DND-41 (cell line): ENCODE measurements at regions not wholly inside any gene's neighbourhood (a gene's known extent, or its start where the extent isn't known, plus 50 kb on each side); places are given as distances from the start of the nearest gene placed in this dataset.

Experiments
- EZH2 ChIP-seq: IDR thresholded peaks from 3 replicates; pipeline ENCODE4 v1.6.1; 2012; ENCODE audit warnings: borderline replicate concordance, low read depth, mild to moderate bottlenecking, moderate library complexity, low read length, inconsistent platforms; ENCODE audit not compliant: severe bottlenecking
- TF ChIP-seq, protein P1 (sequence below): IDR thresholded peaks from 2 replicates; pipeline ENCODE4 v1.5.1; 2012; ENCODE audit warnings: borderline replicate concordance, low read length, moderate library complexity, mild to moderate bottlenecking; ENCODE audit not compliant: poor library complexity, severe bottlenecking; ENCODE audit errors: extremely low read depth

DNA sequence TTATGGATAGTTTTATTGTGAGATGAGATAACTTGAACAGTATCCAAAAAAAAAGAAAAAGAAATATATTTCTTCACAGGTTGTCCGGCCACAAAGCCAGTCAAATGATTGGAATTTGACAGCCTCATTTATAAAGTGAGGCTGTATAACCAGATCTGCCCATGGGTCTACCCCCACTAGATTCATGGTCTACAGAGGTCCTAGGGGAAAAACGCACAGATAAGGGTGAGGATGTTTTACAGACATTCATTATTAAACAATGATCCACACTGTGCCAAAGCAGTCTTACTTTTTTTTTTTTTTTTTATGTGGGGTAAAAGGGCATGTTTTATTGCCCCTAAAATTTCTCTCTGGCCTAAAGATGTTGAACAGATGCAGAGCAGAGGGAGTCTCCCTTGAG, 1503.0 kb upstream of the CDH8 start:
- TF ChIP-seq, protein P1, sequence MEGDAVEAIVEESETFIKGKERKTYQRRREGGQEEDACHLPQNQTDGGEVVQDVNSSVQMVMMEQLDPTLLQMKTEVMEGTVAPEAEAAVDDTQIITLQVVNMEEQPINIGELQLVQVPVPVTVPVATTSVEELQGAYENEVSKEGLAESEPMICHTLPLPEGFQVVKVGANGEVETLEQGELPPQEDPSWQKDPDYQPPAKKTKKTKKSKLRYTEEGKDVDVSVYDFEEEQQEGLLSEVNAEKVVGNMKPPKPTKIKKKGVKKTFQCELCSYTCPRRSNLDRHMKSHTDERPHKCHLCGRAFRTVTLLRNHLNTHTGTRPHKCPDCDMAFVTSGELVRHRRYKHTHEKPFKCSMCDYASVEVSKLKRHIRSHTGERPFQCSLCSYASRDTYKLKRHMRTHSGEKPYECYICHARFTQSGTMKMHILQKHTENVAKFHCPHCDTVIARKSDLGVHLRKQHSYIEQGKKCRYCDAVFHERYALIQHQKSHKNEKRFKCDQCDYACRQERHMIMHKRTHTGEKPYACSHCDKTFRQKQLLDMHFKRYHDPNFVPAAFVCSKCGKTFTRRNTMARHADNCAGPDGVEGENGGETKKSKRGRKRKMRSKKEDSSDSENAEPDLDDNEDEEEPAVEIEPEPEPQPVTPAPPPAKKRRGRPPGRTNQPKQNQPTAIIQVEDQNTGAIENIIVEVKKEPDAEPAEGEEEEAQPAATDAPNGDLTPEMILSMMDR: no peak
- no peak for TF ChIP-seq EZH2
